Neuronal stem cell (in vitro differentiated cells): ENCODE measurements at regions not wholly inside any gene's neighbourhood (a gene's known extent, or its start where the extent isn't known, plus 50 kb on each side); places are given as distances from the start of the nearest gene placed in this dataset.

Experiments used
- DNase-seq: peaks from one replicate; pipeline ENCODE4 v3.0.0-alpha.2; 2013; ENCODE audit warnings: low spot score
- H2AFZ ChIP-seq: one replicate; pipeline ENCODE4 v1.6.1; 2013; ENCODE audit warnings: mild to moderate bottlenecking, low read length, inconsistent platforms
- H2AK5ac ChIP-seq: 2 replicates; pipeline ENCODE4 v1.6.1; 2013; ENCODE audit warnings: low read depth, mild to moderate bottlenecking, inconsistent platforms, low read length, moderate library complexity, mixed read lengths
- H2BK120ac ChIP-seq: 2 replicates; pipeline ENCODE4 v1.6.1; 2013; ENCODE audit warnings: low read depth, mild to moderate bottlenecking, inconsistent platforms, low read length, moderate library complexity, mixed read lengths
- H2BK12ac ChIP-seq: one replicate; pipeline ENCODE4 v1.6.1; 2013; ENCODE audit warnings: low read length, inconsistent platforms
- H2BK15ac ChIP-seq: 2 replicates; pipeline ENCODE4 v1.6.1; 2013; ENCODE audit warnings: mild to moderate bottlenecking, low read length, inconsistent platforms, mixed read lengths
- H2BK5ac ChIP-seq: one replicate; pipeline ENCODE4 v1.6.1; 2013; ENCODE audit warnings: inconsistent platforms, mild to moderate bottlenecking, low read length, moderate library complexity
- H3K14ac ChIP-seq: one replicate; pipeline ENCODE4 v1.6.1; 2013; ENCODE audit warnings: low read length, inconsistent platforms
- H3K18ac ChIP-seq: 2 replicates; pipeline ENCODE4 v1.6.1; 2013; ENCODE audit warnings: low read length, inconsistent platforms
- H3K23ac ChIP-seq: 2 replicates; pipeline ENCODE4 v1.6.1; 2013; ENCODE audit warnings: low read depth, mild to moderate bottlenecking, mixed read lengths, low read length, inconsistent platforms; ENCODE audit not compliant: poor library complexity
- H3K27ac ChIP-seq: replicated peaks from 3 replicates; pipeline ENCODE4 v1.5.1; 2013; ENCODE audit warnings: low read length, inconsistent platforms
- H3K27me3 ChIP-seq, 3 experiments: 2 replicates each; pipeline ENCODE4 v1.6.1; 2013; ENCODE audit warnings: low read length in 3 of 3, mild to moderate bottlenecking in 2 of 3, inconsistent platforms in 1 of 3, low read depth in 1 of 3, mixed read lengths in 1 of 3, moderate library complexity in 1 of 3; ENCODE audit not compliant: control insufficient read depth in 3 of 3, insufficient read depth in 3 of 3
- H3K36me3 ChIP-seq, 2 donors: replicated peaks in 1 of 2; 2 replicates each; pipeline ENCODE4 v1.6.1; 2013; ENCODE audit warnings: low read length in 2 of 2; ENCODE audit not compliant: control insufficient read depth in 2 of 2, insufficient read depth in 2 of 2
- H3K4ac ChIP-seq: 2 replicates; pipeline ENCODE4 v1.6.1; 2013; ENCODE audit warnings: inconsistent platforms, mild to moderate bottlenecking, low read length, moderate library complexity
- H3K4me1 ChIP-seq, 2 donors: 1 replicate in 1 of 2; 2 replicates in 1 of 2; pipeline ENCODE4 v1.6.1; 2013; ENCODE audit warnings: low read length in 2 of 2, low read depth in 1 of 2; ENCODE audit not compliant: control insufficient read depth in 2 of 2, insufficient read depth in 1 of 2
- H3K4me2 ChIP-seq: one replicate; pipeline ENCODE4 v1.6.1; 2013; ENCODE audit warnings: mild to moderate bottlenecking, low read length, inconsistent platforms; ENCODE audit not compliant: insufficient read depth, poor library complexity, severe bottlenecking
- H3K4me3 ChIP-seq, 2 donors: 2 replicates each; pipeline ENCODE4 v1.5.1; 2013; ENCODE audit warnings: low read length in 2 of 2, mild to moderate bottlenecking in 2 of 2, inconsistent platforms in 1 of 2, moderate library complexity in 1 of 2
- H3K79me1 ChIP-seq: one replicate; pipeline ENCODE4 v1.6.1; 2013; ENCODE audit warnings: low read depth, mild to moderate bottlenecking, inconsistent platforms, low read length, moderate library complexity
- H3K9ac ChIP-seq: one replicate; pipeline ENCODE4 v1.6.1; 2013; ENCODE audit warnings: mild to moderate bottlenecking, low read depth, low read length, inconsistent platforms; ENCODE audit not compliant: poor library complexity
- H3K9me3 ChIP-seq, 2 donors: replicated peaks in 1 of 2; 2 replicates each; pipeline versions ENCODE3 to v1.6.1; 2013; ENCODE audit warnings: low read length in 2 of 2, mild to moderate bottlenecking in 2 of 2, inconsistent platforms in 1 of 2, low read depth in 1 of 2, mixed read lengths in 1 of 2, moderate library complexity in 1 of 2; ENCODE audit not compliant: control insufficient read depth in 2 of 2, insufficient read depth in 1 of 2
- H4K8ac ChIP-seq: one replicate; pipeline ENCODE4 v1.6.1; 2013; ENCODE audit warnings: low read depth, mild to moderate bottlenecking, inconsistent platforms, low read length, moderate library complexity
- H4K91ac ChIP-seq: one replicate; pipeline ENCODE4 v1.6.1; 2013; ENCODE audit warnings: low read length, low read depth, mild to moderate bottlenecking, inconsistent platforms; ENCODE audit not compliant: poor library complexity
- WGBS, 2 donors: extraction: QIAGEN DNeasy Blood & Tissue Kit; methylation state at CpG; one replicate each; pipeline ENCODE4 v1.1.7; 2013; ENCODE audit warnings: missing lambda C conversion rate in 2 of 2, mixed read lengths in 1 of 2; ENCODE audit not compliant: insufficient read length in 2 of 2, insufficient replicate concordance in 1 of 2; ENCODE audit errors: extremely low coverage in 2 of 2; 5-methylcytosine and 5-hydroxymethylcytosine counted together

GRCh38 chr17:73954951-73955350 lies 248.5 kb upstream of the RPL38 start:
- Histone ChIP-seq H3K27me3 (peaks cover 0 to 37% (median 0%) of the 10 kb centered on the region in 3 experiments), H2BK15ac (no peak overlapping the region), H4K8ac (no peak overlapping the region), H3K14ac (no peak overlapping the region), H4K91ac (no peak overlapping the region), H3K79me1 (peaks cover 1% of the 10 kb centered on the region), H3K4me1 (peaks cover 3 to 12% of the 10 kb centered on the region in 2 donors), H3K9ac (no peak overlapping the region), H3K9me3 (peaks cover 0 to 3% of the 10 kb centered on the region in 2 donors), H3K4ac (no peak overlapping the region), H2AFZ (no peak overlapping the region), H3K36me3 (no peaks in the 10 kb centered on the region), H3K18ac (no peak overlapping the region), H2AK5ac (no peak overlapping the region), H3K23ac (no peak overlapping the region), H2BK12ac (no peak overlapping the region), H3K4me3 (no peak overlapping the region), H2BK5ac (no peak overlapping the region), H3K4me2 (no peak overlapping the region), H2BK120ac (no peak overlapping the region), H3K27ac (no peak overlapping the region)
- WGBS, 2 donors: no CpG with 5 or more reads among the region's 5 CpGs
- DNase-seq: no peak

GRCh38 chr17:73955616-73956015 lies 247.9 kb upstream of the RPL38 start:
- H3K14ac ChIP-seq: no peak overlapping the region
- H3K4me1 ChIP-seq: peaks cover 3 to 12% of the 10 kb centered on the region in 2 donors
- no peak overlapping the region for H3K23ac ChIP-seq
- no peak overlapping the region for H2BK12ac ChIP-seq
- H3K18ac ChIP-seq: no peak overlapping the region
- no peak overlapping the region for H3K4me3 ChIP-seq
- no peak overlapping the region for H3K9ac ChIP-seq
- H3K27ac ChIP-seq: no peak overlapping the region
- H3K27me3 ChIP-seq: peaks cover 0 to 31% (median 0%) of the 10 kb centered on the region in 3 experiments
- H2BK120ac ChIP-seq: no peak overlapping the region
- no peak overlapping the region for H4K8ac ChIP-seq
- no peak for DNase-seq
- no peak overlapping the region for H4K91ac ChIP-seq
- peaks cover 0 to 4% of the 10 kb centered on the region in 2 donors for H3K9me3 ChIP-seq
- H2AFZ ChIP-seq: no peak overlapping the region
- no peak overlapping the region for H2BK15ac ChIP-seq
- H3K36me3 ChIP-seq: no peaks in the 10 kb centered on the region
- H3K4ac ChIP-seq: no peak overlapping the region
- H2AK5ac ChIP-seq: peak overlapping the region; percentile 41
- no peak overlapping the region for H3K4me2 ChIP-seq
- WGBS, 2 donors: no CpG with 5 or more reads among the region's 5 CpGs
- no peak overlapping the region for H2BK5ac ChIP-seq
- H3K79me1 ChIP-seq: peaks cover 1% of the 10 kb centered on the region

- Histone ChIP-seq H2BK5ac (no peak overlapping the region), H2AFZ (no peak overlapping the region), H2BK15ac (no peak overlapping the region), H2AK5ac (no peak overlapping the region), H3K4me1 (peaks cover 3 to 9% of the 10 kb centered on the region in 2 donors), H3K23ac (no peak overlapping the region), H3K18ac (no peak overlapping the region), H3K36me3 (no peaks in the 10 kb centered on the region), H2BK12ac (no peak overlapping the region), H3K14ac (no peak overlapping the region), H3K4ac (no peak overlapping the region), H3K27me3 (peaks cover 0 to 26% (median 0%) of the 10 kb centered on the region in 3 experiments), H3K79me1 (peaks cover 1% of the 10 kb centered on the region), H4K8ac (no peak overlapping the region), H4K91ac (no peak overlapping the region), H3K4me3 (no peak overlapping the region), H3K27ac (no peak overlapping the region), H3K4me2 (no peak overlapping the region), H2BK120ac (no peak overlapping the region), H3K9ac (no peak overlapping the region), H3K9me3 (peaks cover 0 to 6% of the 10 kb centered on the region in 2 donors)
- WGBS, 2 donors: no CpG with 5 or more reads among the region's 1 CpG
- no peak for DNase-seq
These were observed 247.3 kb upstream of the RPL38 start for GRCh38 chr17:73956169-73956568.

- Histone ChIP-seq H3K14ac (no peak overlapping the region), H3K4me2 (no peak overlapping the region), H3K27me3 (peaks cover 0 to 21% (median 0%) of the 10 kb centered on the region in 3 experiments), H2BK12ac (peak overlapping the region; percentile 36), H3K18ac (peak overlapping the region; percentile 1), H2AK5ac (peak overlapping the region; percentile 2), H3K4me1 (peaks cover 3 to 6% of the 10 kb centered on the region in 2 donors), H3K4me3 (no peak overlapping the region), H3K79me1 (peaks cover 1% of the 10 kb centered on the region), H2BK120ac (no peak overlapping the region), H3K36me3 (no peaks in the 10 kb centered on the region), H2AFZ (no peak overlapping the region), H3K23ac (no peak overlapping the region), H3K9ac (no peak overlapping the region), H4K91ac (no peak overlapping the region), H3K4ac (no peak overlapping the region), H2BK15ac (no peak overlapping the region), H3K27ac (no peak overlapping the region), H2BK5ac (no peak overlapping the region), H3K9me3 (peaks cover 0 to 6% of the 10 kb centered on the region in 2 donors), H4K8ac (no peak overlapping the region)
- DNase-seq: peak; percentile 68
- WGBS, 2 donors: no CpG with 5 or more reads among the region's 15 CpGs
These were observed 246.6 kb upstream of the RPL38 start for GRCh38 chr17:73956595-73957465.
